GM12878 (cell line): ENCODE measurements at regions not wholly inside any gene's neighbourhood (a gene's known extent, or its start where the extent isn't known, plus 50 kb on each side); places are given as distances from the start of the nearest gene placed in this dataset.
"Not testable (repeated sequence)": the region's sequence is repeated elsewhere in the genome, so short reads cannot be mapped to it uniquely, and the experiment has no call there.

Experiments used
- ATAC-seq: fragments of 200-7000 bp; cut with Tn5 transposase; 3 replicates; pipeline ENCODE4 v1.9.1; 2020; ENCODE audit warnings: mild to moderate bottlenecking, moderate library complexity
- BruUV-seq: library from RNA; stranded (reverse); fragments of 400-500 nt; replicated peaks from 2 replicates; lab custom pipeline; 2021; lab: Mats Ljungman, UMichigan
- CTCF ChIA-PET: fragments of 300-600 bp; sonication (Branson Sonifier 250); formaldehyde crosslinking; extraction: SDS; loops from one replicate; lab custom pipeline; 2021; ENCODE audit warnings: inconsistent platforms; lab: Yijun Ruan, JAX
- POLR2A ChIA-PET: fragments of 350-600 bp; formaldehyde crosslinking; extraction: SDS; loops from one replicate; lab custom pipeline; 2021; ENCODE audit warnings: inconsistent platforms; lab: Charles Lee
- RAD21 ChIA-PET: fragments of 300-600 bp; sonication (Branson Sonifier 250); formaldehyde crosslinking; loops from one replicate; lab custom pipeline; 2023; ENCODE audit warnings: antibody characterized with exemption; ENCODE audit not compliant: unreplicated experiment; lab: Charles Lee
- SMC1A ChIA-PET: fragments of 300-600 bp; sonication (Branson Sonifier 250); formaldehyde crosslinking; loops from one replicate; lab custom pipeline; 2023; ENCODE audit not compliant: unreplicated experiment, uncharacterized antibody; lab: Charles Lee
- DNase-seq: peaks from one replicate; pipeline ENCODE4 v3.0.0-alpha.2; 2011; ENCODE audit warnings: low read depth, low spot score
- FAIRE-seq: peaks from 3 replicates; lab custom pipeline; 2011; peaks lifted over from hg19 to GRCh38; lab: Jason Lieb, UNC
- H2AFZ ChIP-seq: 2 replicates; pipeline ENCODE4 v1.6.0; 2011; ENCODE audit warnings: low read depth, low read length, control low read depth; ENCODE audit not compliant: control insufficient read depth
- H3K27ac ChIP-seq: 2 replicates; pipeline ENCODE4 v1.5.1; 2011; ENCODE audit warnings: control low read depth; ENCODE audit not compliant: control insufficient read depth, insufficient read depth
- H3K27me3 ChIP-seq, 2 experiments: replicated peaks in 1 of 2; 2 replicates each; pipeline versions ENCODE4 v1.6.0 to v1.6.1; 2011; ENCODE audit warnings: low read length in 1 of 2; ENCODE audit not compliant: control insufficient read depth in 2 of 2, insufficient read depth in 2 of 2
- H3K36me3 ChIP-seq, 2 experiments: 2 replicates each; pipeline ENCODE4 v1.5.1; 2011; ENCODE audit warnings: low read length in 1 of 2; ENCODE audit not compliant: control insufficient read depth in 2 of 2, insufficient read depth in 2 of 2
- H3K4me1 ChIP-seq: 2 replicates; pipeline ENCODE4 v1.6.1; 2011; ENCODE audit warnings: mild to moderate bottlenecking, low read length, moderate library complexity, mixed read lengths; ENCODE audit not compliant: control insufficient read depth, insufficient read depth
- H3K4me2 ChIP-seq: 2 replicates; pipeline ENCODE4 v1.6.0; 2011; ENCODE audit warnings: control low read depth; ENCODE audit not compliant: control insufficient read depth, insufficient read depth
- H3K4me3 ChIP-seq: fragments of 200-600 bp; sonication (generic); 2 replicates; pipeline ENCODE4 v1.5.1; 2016
- H3K79me2 ChIP-seq: 2 replicates; pipeline ENCODE4 v1.6.0; 2011; ENCODE audit warnings: low read length; ENCODE audit not compliant: control insufficient read depth, insufficient read depth
- H3K9ac ChIP-seq: 2 replicates; pipeline ENCODE4 v1.8.0; 2011; ENCODE audit warnings: low read length, control low read depth, mixed read lengths; ENCODE audit not compliant: control insufficient read depth, insufficient read depth
- H3K9me3 ChIP-seq: replicated peaks from 3 replicates; pipeline ENCODE4 v1.5.1; 2011; ENCODE audit warnings: mild to moderate bottlenecking, low read length; ENCODE audit not compliant: control insufficient read depth, insufficient read depth
- H4K20me1 ChIP-seq: 2 replicates; pipeline ENCODE4 v1.6.0; 2011; ENCODE audit not compliant: control insufficient read depth, insufficient read depth
- CEBPB ChIP-seq, 2 experiments: fragments of 150-350 bp in 1 of 2; IDR thresholded peaks; 2 replicates each; pipeline ENCODE4 v1.6.1; 2012 to 2014; ENCODE audit warnings: low read depth in 2 of 2, low read length in 2 of 2, borderline replicate concordance in 1 of 2, inconsistent platforms in 1 of 2
- CHD1 ChIP-seq: IDR thresholded peaks from 2 replicates; pipeline ENCODE4 v1.6.1; 2012; ENCODE audit warnings: low read depth, low read length, improper control_type of control experiment
- IKZF2 ChIP-seq, 2 experiments: fragments of 450-650 bp; IDR thresholded peaks; 2 replicates each; pipeline ENCODE4 v1.6.1; 2017; ENCODE audit warnings: mild to moderate bottlenecking in 2 of 2, moderate library complexity in 2 of 2
- MLLT1 ChIP-seq: fragments of 450-650 bp; IDR thresholded peaks from 2 replicates; pipeline ENCODE4 v1.6.1; 2016; ENCODE audit warnings: mild to moderate bottlenecking
- SMC3 ChIP-seq: IDR thresholded peaks from 2 replicates; pipeline ENCODE4 v1.6.1; 2011; ENCODE audit warnings: low read length, improper control_type of control experiment, borderline replicate concordance
- ZBTB40 ChIP-seq: fragments of 450-650 bp; IDR thresholded peaks from 2 replicates; pipeline ENCODE4 v1.6.1; 2016; ENCODE audit warnings: mild to moderate bottlenecking, moderate library complexity, borderline replicate concordance
- WGBS: methylation state at CpG from one replicate; pipeline ENCODE4 v1.1.6; 2016; ENCODE audit warnings: low lambda C conversion rate; ENCODE audit not compliant: insufficient replicate concordance, insufficient coverage; ENCODE audit errors: missing lambda C conversion rate; 5-methylcytosine and 5-hydroxymethylcytosine counted together
- in situ Hi-C: fragments of 300-500 bp; cut with MboI; formaldehyde crosslinking; loops from 9 replicates; pipeline ENCODE4 v1.14.3; 2018; ENCODE audit warnings: mixed read lengths
- intact Hi-C: fragments of 100-400 bp; cut with micrococcal nuclease; formaldehyde crosslinking; loops from one replicate; pipeline ENCODE4 v1.14.2; 2022; ENCODE audit not compliant: unreplicated experiment

- TF ChIP-seq ZBTB40 (peak; percentile 32; the same call in 1 of the 2 replicates), MLLT1 (no peak), IKZF2 (IDR thresholded peaks at IDR 0.05) (no peak), CEBPB (IDR thresholded peaks at IDR 0.05; ENCODE audit: borderline replicate concordance in 1 of 2, low read depth in 2 of 2, low read length in 2 of 2) (no peak), SMC3 (no peak), CHD1 (no peak)
- SMC1A ChIA-PET = no interaction called here
- Histone ChIP-seq H3K4me3 (no peak overlapping the region), H4K20me1 (no peaks in the 10 kb centered on the region), H2AFZ (no peak overlapping the region), H3K4me2 (no peak overlapping the region), H3K9me3 (no peaks in the 10 kb centered on the region; the same call in 2 of the 3 replicates), H3K36me3 (no peaks in the 10 kb centered on the region), H3K27me3 (no peaks in the 10 kb centered on the region), H3K4me1 (no peaks in the 10 kb centered on the region), H3K27ac (no peak overlapping the region), H3K79me2 (no peaks in the 10 kb centered on the region), H3K9ac (no peak overlapping the region)
- BruUV-seq = no TSS peak
- ATAC-seq = no peak
- RAD21 ChIA-PET = no interaction called here
- DNase-seq = no peak
- CTCF ChIA-PET = no interaction called here
- no peak for FAIRE-seq
- in situ Hi-C loops (no loop called here), intact Hi-C loops (no loop called here)
- POLR2A ChIA-PET = no interaction called here
- WGBS = 42% methylated on average over 1 of the region's 1 CpG
Measured at GRCh38 chrX:87975365-87975764, 457.8 kb downstream of the KLHL4 start.

- RAD21 ChIA-PET, CTCF ChIA-PET: not testable (repeated sequence)
Measured at GRCh38 chrX:88007873-88008272, 490.3 kb downstream of the KLHL4 start.

More at GRCh38 chrX:88007873-88008272, 490.3 kb downstream of the KLHL4 start:
- H3K4me1 ChIP-seq, H3K9ac ChIP-seq, DNase-seq, H3K4me3 ChIP-seq, H3K9me3 ChIP-seq, H3K79me2 ChIP-seq, POLR2A ChIA-PET, SMC1A ChIA-PET, H4K20me1 ChIP-seq, H3K4me2 ChIP-seq, FAIRE-seq, BruUV-seq, H3K27me3 ChIP-seq, H3K36me3 ChIP-seq, intact Hi-C loops, H2AFZ ChIP-seq, ATAC-seq, H3K27ac ChIP-seq, in situ Hi-C loops: not testable (repeated sequence)
- 4% methylated on average over 3 of the region's 3 CpGs for WGBS
